IMR-90 (cell line): ENCODE measurements at regions not wholly inside any gene's neighbourhood (a gene's known extent, or its start where the extent isn't known, plus 50 kb on each side); places are given as distances from the start of the nearest gene placed in this dataset.

Experiments used
- ATAC-seq: fragments of 200-7000 bp; cut with Tn5 transposase; 2 replicates; pipeline ENCODE4 v1.9.1; 2020; ENCODE audit warnings: low read depth, mild to moderate bottlenecking, moderate library complexity
- BruUV-seq: library from RNA; stranded (reverse); fragments of 400-500 nt; replicated peaks from 2 replicates; lab custom pipeline; 2021; lab: Mats Ljungman, UMichigan
- CTCF ChIA-PET: fragments of 300-600 bp; formaldehyde crosslinking; extraction: SDS; loops from one replicate; lab custom pipeline; 2021; ENCODE audit warnings: antibody characterized with exemption; lab: Yijun Ruan, JAX
- POLR2A ChIA-PET: fragments of 300-600 bp; sonication (Branson Sonifier 250); formaldehyde crosslinking; loops from one replicate; lab custom pipeline; 2022; ENCODE audit warnings: antibody characterized with exemption; ENCODE audit not compliant: unreplicated experiment; lab: Charles Lee
- DNase-seq: peaks from one replicate; pipeline ENCODE4 v3.0.0; 2013
- H2AFZ ChIP-seq: replicated peaks from 2 replicates; pipeline ENCODE3; 2013; ENCODE audit warnings: low read length, mild to moderate bottlenecking; ENCODE audit not compliant: poor library complexity
- H2AK5ac ChIP-seq: 2 replicates; pipeline ENCODE4 v1.6.1; 2013; ENCODE audit warnings: low read depth, low read length, inconsistent platforms
- H2AK9ac ChIP-seq: replicated peaks from 2 replicates; pipeline ENCODE3; 2013; ENCODE audit warnings: mild to moderate bottlenecking, low read depth, low read length, moderate library complexity; ENCODE audit not compliant: poor library complexity
- H2BK120ac ChIP-seq: 2 replicates; pipeline ENCODE4 v1.6.1; 2013; ENCODE audit warnings: low read depth, low read length, inconsistent platforms
- H2BK15ac ChIP-seq: 3 replicates; pipeline ENCODE4 v1.6.1; 2013; ENCODE audit warnings: low read depth, low read length, inconsistent platforms
- H2BK20ac ChIP-seq: 2 replicates; pipeline ENCODE4 v1.6.1; 2013; ENCODE audit warnings: low read depth, mild to moderate bottlenecking, inconsistent platforms, low read length, moderate library complexity
- H2BK5ac ChIP-seq: 2 replicates; pipeline ENCODE4 v1.6.1; 2013; ENCODE audit warnings: mild to moderate bottlenecking, low read depth, low read length, inconsistent platforms; ENCODE audit not compliant: poor library complexity, severe bottlenecking
- H3K14ac ChIP-seq: replicated peaks from 2 replicates; pipeline ENCODE4 v1.6.1; 2013; ENCODE audit warnings: low read depth, low read length, inconsistent platforms
- H3K18ac ChIP-seq: 2 replicates; pipeline ENCODE4 v1.6.1; 2013; ENCODE audit warnings: low read depth, low read length, control low read depth
- H3K23ac ChIP-seq: 2 replicates; pipeline ENCODE4 v1.6.1; 2013; ENCODE audit warnings: low read depth, low read length, inconsistent platforms
- H3K27ac ChIP-seq: 2 replicates; pipeline ENCODE4 v1.5.1; 2013; ENCODE audit warnings: mild to moderate bottlenecking, control low read depth, low read length; ENCODE audit not compliant: insufficient read depth
- H3K27me3 ChIP-seq: 2 replicates; pipeline ENCODE4 v1.6.1; 2013; ENCODE audit warnings: low read length; ENCODE audit not compliant: control insufficient read depth, insufficient read depth
- H3K36me3 ChIP-seq: 2 replicates; pipeline ENCODE4 v1.6.1; 2013; ENCODE audit warnings: low read length, mixed read lengths; ENCODE audit not compliant: control insufficient read depth, insufficient read depth
- H3K4ac ChIP-seq: 2 replicates; pipeline ENCODE4 v1.6.1; 2013; ENCODE audit warnings: low read depth, low read length, inconsistent platforms
- H3K4me1 ChIP-seq: 2 replicates; pipeline ENCODE4 v1.6.1; 2013; ENCODE audit warnings: low read length, mixed read lengths; ENCODE audit not compliant: control insufficient read depth, insufficient read depth
- H3K4me2 ChIP-seq: 2 replicates; pipeline ENCODE4 v1.6.1; 2013; ENCODE audit warnings: low read depth, mild to moderate bottlenecking, control low read depth, low read length, moderate library complexity
- H3K4me3 ChIP-seq: 2 replicates; pipeline ENCODE4 v1.5.1; 2013; ENCODE audit warnings: low read depth, mild to moderate bottlenecking, control low read depth, low read length, moderate library complexity; ENCODE audit not compliant: insufficient read depth
- H3K56ac ChIP-seq: 2 replicates; pipeline ENCODE4 v1.6.1; 2013; ENCODE audit warnings: low read length, inconsistent platforms; ENCODE audit not compliant: insufficient read depth; ENCODE audit errors: extremely low read depth
- H3K79me1 ChIP-seq, 2 experiments: 2 replicates each; pipeline ENCODE4 v1.6.1; 2013; ENCODE audit warnings: low read length in 2 of 2, inconsistent platforms in 1 of 2, low read depth in 1 of 2
- H3K9ac ChIP-seq: 2 replicates; pipeline ENCODE4 v1.6.1; 2013; ENCODE audit warnings: low read depth, low read length, control low read depth
- H3K9me1 ChIP-seq: 2 replicates; pipeline ENCODE4 v1.6.1; 2013; ENCODE audit warnings: low read length, inconsistent platforms; ENCODE audit not compliant: insufficient read depth
- H3K9me3 ChIP-seq: 2 replicates; pipeline ENCODE4 v1.6.1; 2013; ENCODE audit warnings: low read length; ENCODE audit not compliant: control insufficient read depth, insufficient read depth
- H4K20me1 ChIP-seq: 2 replicates; pipeline ENCODE4 v1.6.1; 2013; ENCODE audit warnings: low read length, inconsistent platforms; ENCODE audit not compliant: insufficient read depth
- H4K5ac ChIP-seq: 2 replicates; pipeline ENCODE4 v1.6.1; 2013; ENCODE audit warnings: mild to moderate bottlenecking, low read depth, low read length, control low read depth
- H4K8ac ChIP-seq, 2 experiments: 2 replicates each; pipeline ENCODE4 v1.6.1; 2013; ENCODE audit warnings: low read depth in 2 of 2, low read length in 2 of 2, control low read depth in 1 of 2, inconsistent platforms in 1 of 2
- H4K91ac ChIP-seq: 2 replicates; pipeline ENCODE4 v1.6.1; 2013; ENCODE audit warnings: low read depth, low read length, inconsistent platforms; ENCODE audit not compliant: insufficient read depth
- BHLHE40 ChIP-seq: fragments of 150-350 bp; IDR thresholded peaks from 2 replicates; pipeline ENCODE4 v1.6.1; 2016; ENCODE audit warnings: mild to moderate bottlenecking, low read depth, low read length
- CEBPB ChIP-seq: IDR thresholded peaks from 2 replicates; pipeline ENCODE4 v1.6.1; 2012; ENCODE audit warnings: low read depth, low read length, improper control_type of control experiment
- CHD1 ChIP-seq: IDR thresholded peaks from 2 replicates; pipeline ENCODE4 v1.6.1; 2012; ENCODE audit warnings: low read depth, low read length, improper control_type of control experiment
- FOS ChIP-seq: fragments of 150-350 bp; IDR thresholded peaks from 2 replicates; pipeline ENCODE4 v1.6.1; 2016; ENCODE audit warnings: low read depth, low read length
- MAFK ChIP-seq: IDR thresholded peaks from 2 replicates; pipeline ENCODE4 v1.6.1; 2012; ENCODE audit warnings: low read depth, low read length, improper control_type of control experiment
- MAZ ChIP-seq: IDR thresholded peaks from 2 replicates; pipeline ENCODE4 v1.6.1; 2012; ENCODE audit warnings: low read depth, mild to moderate bottlenecking, low read length, improper control_type of control experiment, moderate library complexity, borderline replicate concordance
- MXI1 ChIP-seq: IDR thresholded peaks from 2 replicates; pipeline ENCODE4 v1.6.1; 2012; ENCODE audit warnings: low read depth, mild to moderate bottlenecking, low read length, moderate library complexity, borderline replicate concordance
- NFE2L2 ChIP-seq: fragments of 150-350 bp; IDR thresholded peaks from 2 replicates; pipeline ENCODE4 v1.6.1; 2016; ENCODE audit warnings: low read depth, mild to moderate bottlenecking, low read length
- POLR2A ChIP-seq: IDR thresholded peaks from 2 replicates; pipeline ENCODE4 v1.6.1; 2012; ENCODE audit warnings: mild to moderate bottlenecking, low read depth, low read length
- RAD21 ChIP-seq: IDR thresholded peaks from 2 replicates; pipeline ENCODE4 v1.6.1; 2012; ENCODE audit warnings: low read length, improper control_type of control experiment
- RCOR1 ChIP-seq: IDR thresholded peaks from 2 replicates; pipeline ENCODE4 v1.6.1; 2012; ENCODE audit warnings: mild to moderate bottlenecking, low read length, improper control_type of control experiment; ENCODE audit not compliant: insufficient replicate concordance
- RFX5 ChIP-seq: IDR thresholded peaks from 2 replicates; pipeline ENCODE4 v1.8.0; 2012; ENCODE audit warnings: low read depth, mild to moderate bottlenecking, low read length, moderate library complexity
- SMC3 ChIP-seq: fragments of 150-350 bp; IDR thresholded peaks from 2 replicates; pipeline ENCODE4 v1.6.1; 2016; ENCODE audit warnings: low read depth, mild to moderate bottlenecking, antibody characterized with exemption, low read length, moderate library complexity
- USF2 ChIP-seq: fragments of 150-350 bp; IDR thresholded peaks from 2 replicates; pipeline ENCODE4 v1.6.1; 2017; ENCODE audit warnings: mild to moderate bottlenecking, antibody characterized with exemption, low read length, low read depth
- WGBS, 2 experiments: methylation state at CpG; one replicate each; pipeline versions ENCODE4 v1.1.5 to v1.1.7; 2013; ENCODE audit warnings: missing lambda C conversion rate in 2 of 2; ENCODE audit not compliant: insufficient read length in 1 of 2; ENCODE audit errors: extremely low coverage in 2 of 2; 5-methylcytosine and 5-hydroxymethylcytosine counted together
- dilution Hi-C: fragments of 300-500 bp; cut with HindIII; formaldehyde crosslinking; loops from one replicate; pipeline ENCODE4 v1.14.3; 2018; ENCODE audit warnings: low sequenced_read_pairs; ENCODE audit not compliant: unreplicated experiment
- in situ Hi-C: fragments of 300-500 bp; cut with MboI; formaldehyde crosslinking; loops from 3 replicates; pipeline ENCODE4 v1.14.3; 2019; ENCODE audit warnings: low sequenced_read_pairs, inconsistent platforms, mixed read lengths
- intact Hi-C: fragments of 100-400 bp; cut with micrococcal nuclease; formaldehyde crosslinking; loops from 2 replicates; pipeline ENCODE4 v1.10.0; 2022
- TF ChIP-seq, protein P1 (sequence below): fragments of 150-350 bp; IDR thresholded peaks from 2 replicates; pipeline ENCODE4 v1.6.1; 2016; ENCODE audit warnings: low read depth, mild to moderate bottlenecking, low read length, moderate library complexity, borderline replicate concordance
- TF ChIP-seq, protein P2 (sequence below): conservative IDR thresholded peaks from 2 replicates; pipeline ENCODE4 v1.5.1; 2012; ENCODE audit warnings: mild to moderate bottlenecking, low read depth, low read length, improper control_type of control experiment

GRCh38 chr6:113777601-113778000 lies 79.5 kb upstream of the MARCKS start:
- Histone ChIP-seq H3K36me3 (no peaks in the 10 kb centered on the region), H3K23ac (no peak overlapping the region), H4K5ac (no peak overlapping the region), H3K27ac (no peak overlapping the region), H3K4me2 (no peak overlapping the region), H3K9me3 (no peaks in the 10 kb centered on the region), H2AFZ (no peak overlapping the region), H3K4me1 (peaks cover 4% of the 10 kb centered on the region), H3K18ac (no peak overlapping the region), H3K56ac (no peak overlapping the region), H3K4ac (no peak overlapping the region), H3K4me3 (no peak overlapping the region), H4K8ac (no peak overlapping the region), H2BK20ac (no peak overlapping the region), H2BK15ac (no peak overlapping the region), H3K9ac (no peak overlapping the region), H3K9me1 (no peaks in the 10 kb centered on the region), H3K14ac (no peak overlapping the region), H2AK5ac (no peak overlapping the region), H4K20me1 (no peaks in the 10 kb centered on the region), H2BK120ac (no peak overlapping the region), H2BK5ac (no peak overlapping the region), H3K79me1 (no peaks in the 10 kb centered on the region), H4K91ac (no peak overlapping the region), H3K27me3 (no peaks in the 10 kb centered on the region), H2AK9ac (no peak overlapping the region)
- no TSS peak for BruUV-seq
- ChIA-PET CTCF (no interaction called here), POLR2A (no interaction called here)
- in situ Hi-C loops (no loop called here), dilution Hi-C loops (no loop called here), intact Hi-C loops (no loop called here)
- no peak for ATAC-seq
- TF ChIP-seq CEBPB (no peak), RFX5 (no peak), RAD21 (no peak), NFE2L2 (no peak), USF2 (no peak), CHD1 (no peak), FOS (no peak), RCOR1 (no peak), SMC3 (no peak), MAZ (no peak), BHLHE40 (no peak), MAFK (no peak), MXI1 (no peak), POLR2A (no peak)
- TF ChIP-seq, protein P1, sequence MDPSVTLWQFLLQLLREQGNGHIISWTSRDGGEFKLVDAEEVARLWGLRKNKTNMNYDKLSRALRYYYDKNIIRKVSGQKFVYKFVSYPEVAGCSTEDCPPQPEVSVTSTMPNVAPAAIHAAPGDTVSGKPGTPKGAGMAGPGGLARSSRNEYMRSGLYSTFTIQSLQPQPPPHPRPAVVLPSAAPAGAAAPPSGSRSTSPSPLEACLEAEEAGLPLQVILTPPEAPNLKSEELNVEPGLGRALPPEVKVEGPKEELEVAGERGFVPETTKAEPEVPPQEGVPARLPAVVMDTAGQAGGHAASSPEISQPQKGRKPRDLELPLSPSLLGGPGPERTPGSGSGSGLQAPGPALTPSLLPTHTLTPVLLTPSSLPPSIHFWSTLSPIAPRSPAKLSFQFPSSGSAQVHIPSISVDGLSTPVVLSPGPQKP, result no peak
- TF ChIP-seq, protein P2, sequence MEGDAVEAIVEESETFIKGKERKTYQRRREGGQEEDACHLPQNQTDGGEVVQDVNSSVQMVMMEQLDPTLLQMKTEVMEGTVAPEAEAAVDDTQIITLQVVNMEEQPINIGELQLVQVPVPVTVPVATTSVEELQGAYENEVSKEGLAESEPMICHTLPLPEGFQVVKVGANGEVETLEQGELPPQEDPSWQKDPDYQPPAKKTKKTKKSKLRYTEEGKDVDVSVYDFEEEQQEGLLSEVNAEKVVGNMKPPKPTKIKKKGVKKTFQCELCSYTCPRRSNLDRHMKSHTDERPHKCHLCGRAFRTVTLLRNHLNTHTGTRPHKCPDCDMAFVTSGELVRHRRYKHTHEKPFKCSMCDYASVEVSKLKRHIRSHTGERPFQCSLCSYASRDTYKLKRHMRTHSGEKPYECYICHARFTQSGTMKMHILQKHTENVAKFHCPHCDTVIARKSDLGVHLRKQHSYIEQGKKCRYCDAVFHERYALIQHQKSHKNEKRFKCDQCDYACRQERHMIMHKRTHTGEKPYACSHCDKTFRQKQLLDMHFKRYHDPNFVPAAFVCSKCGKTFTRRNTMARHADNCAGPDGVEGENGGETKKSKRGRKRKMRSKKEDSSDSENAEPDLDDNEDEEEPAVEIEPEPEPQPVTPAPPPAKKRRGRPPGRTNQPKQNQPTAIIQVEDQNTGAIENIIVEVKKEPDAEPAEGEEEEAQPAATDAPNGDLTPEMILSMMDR, result no peak
- WGBS, 2 experiments, result no CpG with 5 or more reads among the region's 4 CpGs
- DNase-seq, result no peak
